IPS-20b (cell line): ENCODE measurements at regions not wholly inside any gene's neighbourhood (a gene's known extent, or its start where the extent isn't known, plus 50 kb on each side); places are given as distances from the start of the nearest gene placed in this dataset.

Experiments used
- H3K27ac ChIP-seq: one replicate; pipeline ENCODE4 v1.5.1; 2013; ENCODE audit warnings: low read length
- H3K27me3 ChIP-seq: 2 replicates; pipeline ENCODE4 v1.6.1; 2013; ENCODE audit warnings: mild to moderate bottlenecking, low read length, inconsistent platforms; ENCODE audit not compliant: insufficient read depth
- H3K36me3 ChIP-seq: 2 replicates; pipeline ENCODE4 v1.6.1; 2013; ENCODE audit warnings: low read depth, mild to moderate bottlenecking, inconsistent platforms, low read length, moderate library complexity; ENCODE audit not compliant: insufficient read depth
- H3K4me1 ChIP-seq: 2 replicates; pipeline ENCODE4 v1.6.1; 2013; ENCODE audit warnings: mild to moderate bottlenecking, control low read depth, inconsistent platforms, low read length, moderate library complexity; ENCODE audit not compliant: insufficient read depth
- H3K4me3 ChIP-seq: 2 replicates; pipeline ENCODE4 v1.5.1; 2013; ENCODE audit warnings: mild to moderate bottlenecking, low read length, inconsistent platforms
- H3K9ac ChIP-seq: 2 replicates; pipeline ENCODE4 v1.6.1; 2013; ENCODE audit warnings: low read depth, mild to moderate bottlenecking, inconsistent platforms, low read length, moderate library complexity
- H3K9me3 ChIP-seq: 2 replicates; pipeline ENCODE4 v1.6.1; 2013; ENCODE audit warnings: mild to moderate bottlenecking, low read depth, low read length, inconsistent platforms; ENCODE audit not compliant: insufficient read depth

- Histone ChIP-seq H3K27me3 (no peaks in the 10 kb centered on the region), H3K27ac (peak overlapping the region; percentile 84), H3K4me1 (peaks cover 27% of the 10 kb centered on the region; the same call in 1 of the 2 replicates), H3K9ac (peak overlapping the region; percentile 77; the same call in 1 of the 2 replicates), H3K4me3 (no peak overlapping the region), H3K36me3 (no peaks in the 10 kb centered on the region), H3K9me3 (no peaks in the 10 kb centered on the region)
These were observed 159.3 kb upstream of the CENPW start for GRCh38 chr6:126180585-126180984.

DNA sequence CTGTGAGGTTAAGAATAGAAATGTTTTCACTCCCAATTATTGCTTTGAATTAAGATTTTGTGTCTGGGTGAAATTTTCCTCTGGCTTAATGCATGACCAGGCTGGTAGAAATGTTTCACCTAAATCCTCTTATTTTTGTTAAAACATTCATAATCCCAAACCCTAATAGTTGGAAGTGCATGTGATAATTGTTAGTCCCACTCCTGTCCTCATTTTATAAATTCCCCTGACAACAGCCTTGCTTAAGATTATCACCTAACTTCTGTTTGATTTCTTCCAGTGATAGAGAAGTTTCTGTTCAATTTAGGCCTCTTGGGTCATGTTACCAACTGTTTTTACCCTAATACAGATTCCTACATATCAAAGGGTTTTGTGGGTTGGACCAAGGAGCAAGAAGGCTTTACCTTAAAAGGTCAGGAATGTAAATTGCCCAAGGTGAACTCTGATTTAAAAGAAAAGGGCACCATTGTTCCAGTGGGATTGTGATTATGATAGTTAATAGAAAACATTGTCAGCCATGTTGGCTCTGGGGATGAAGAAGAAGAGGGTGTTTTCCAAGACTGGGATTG is 158.7 kb upstream of the CENPW start:
- Histone ChIP-seq H3K27ac (peak overlapping the region; percentile 84), H3K4me3 (peak overlapping the region; percentile 58), H3K9me3 (no peaks in the 10 kb centered on the region), H3K36me3 (no peaks in the 10 kb centered on the region), H3K27me3 (no peaks in the 10 kb centered on the region), H3K9ac (peak overlapping the region; percentile 77; the same call in 1 of the 2 replicates), H3K4me1 (peaks cover 27% of the 10 kb centered on the region; the same call in 1 of the 2 replicates)

GRCh38 chr6:126181890-126182289 is 158.0 kb upstream of the CENPW start:
- H3K4me3 ChIP-seq, result no peak overlapping the region
- H3K4me1 ChIP-seq, result peaks cover 27% of the 10 kb centered on the region; the same call in 1 of the 2 replicates
- H3K9me3 ChIP-seq, result no peaks in the 10 kb centered on the region
- H3K27me3 ChIP-seq, result no peaks in the 10 kb centered on the region
- H3K36me3 ChIP-seq, result no peaks in the 10 kb centered on the region
- H3K27ac ChIP-seq, result no peak overlapping the region
- no peak overlapping the region; the same call in 1 of the 2 replicates for H3K9ac ChIP-seq

DNA sequence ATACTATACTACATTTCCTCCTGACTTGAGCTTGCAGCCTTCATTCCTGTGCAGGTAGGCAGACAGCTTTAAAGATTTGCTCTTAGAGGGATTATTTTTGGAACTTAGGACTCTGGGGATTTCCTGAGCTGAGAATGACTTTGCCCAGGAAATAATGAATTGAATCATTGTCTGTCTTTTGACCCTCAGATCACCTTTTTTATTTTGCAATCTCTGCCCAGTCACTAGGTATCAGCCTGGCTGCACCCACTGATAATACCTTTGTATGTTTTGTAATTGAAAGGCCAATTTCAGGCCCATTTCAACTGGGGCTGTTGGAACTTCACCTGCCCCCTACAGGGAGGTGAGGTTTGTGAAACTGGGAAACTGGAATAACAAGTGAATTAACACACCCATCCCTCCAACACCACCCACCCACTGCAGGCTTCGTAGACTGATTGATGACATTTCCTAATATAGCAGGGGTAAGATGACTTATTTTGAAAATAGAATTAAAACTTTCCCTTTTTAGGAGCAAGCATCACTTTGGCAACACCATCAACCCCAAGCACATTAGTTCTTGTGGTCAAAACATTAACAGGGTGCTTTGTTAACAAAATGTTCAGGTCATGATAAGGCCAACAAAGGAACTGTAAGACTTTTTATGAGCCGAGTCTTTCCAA is 157.1 kb upstream of the CENPW start:
- Histone ChIP-seq H3K27me3 (no peaks in the 10 kb centered on the region), H3K36me3 (no peaks in the 10 kb centered on the region), H3K9me3 (no peaks in the 10 kb centered on the region), H3K4me1 (peaks cover 27% of the 10 kb centered on the region; the same call in 1 of the 2 replicates), H3K4me3 (no peak overlapping the region), H3K9ac (peak overlapping the region; percentile 17; the same call in 1 of the 2 replicates), H3K27ac (peak overlapping the region; percentile 42)

- no peaks in the 10 kb centered on the region for H3K27me3 ChIP-seq
- peaks cover 23% of the 10 kb centered on the region; the same call in 1 of the 2 replicates for H3K4me1 ChIP-seq
- no peak overlapping the region for H3K27ac ChIP-seq
- H3K36me3 ChIP-seq, result no peaks in the 10 kb centered on the region
- no peak overlapping the region for H3K9ac ChIP-seq
- no peaks in the 10 kb centered on the region for H3K9me3 ChIP-seq
- H3K4me3 ChIP-seq, result no peak overlapping the region
These were observed 154.1 kb upstream of the CENPW start for GRCh38 chr6:126185774-126186173.

DNA sequence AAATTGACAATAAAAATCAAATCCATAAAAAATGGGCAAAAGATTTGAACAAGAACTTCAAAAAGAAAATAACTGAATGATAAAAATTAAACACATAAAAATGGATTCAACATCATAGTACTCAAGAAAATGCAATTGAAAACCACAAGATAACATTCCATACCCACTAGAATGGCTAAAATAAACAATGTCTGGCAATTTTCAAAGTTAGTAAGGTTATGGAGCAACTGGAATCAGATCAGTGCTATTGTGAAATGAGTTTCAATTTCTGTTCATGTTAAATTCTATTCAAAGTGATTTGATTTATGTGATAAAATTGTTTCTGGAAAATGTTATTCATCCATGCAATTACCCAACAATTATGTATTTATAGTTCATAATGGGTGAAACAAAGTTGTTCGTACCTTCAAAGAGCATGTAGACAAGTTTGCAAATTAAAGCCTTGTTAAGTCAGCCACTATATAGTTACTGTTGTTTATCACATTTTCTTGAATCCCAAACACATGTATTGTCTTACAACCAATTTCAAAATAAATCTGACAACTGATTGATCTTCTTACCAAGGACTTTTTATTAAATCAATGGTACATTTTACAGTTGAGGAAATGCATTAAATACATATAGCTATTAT is 151.5 kb upstream of the CENPW start:
- no peaks in the 10 kb centered on the region for H3K36me3 ChIP-seq
- no peaks in the 10 kb centered on the region for H3K27me3 ChIP-seq
- H3K9ac ChIP-seq, result no peak overlapping the region
- no peaks in the 10 kb centered on the region for H3K4me1 ChIP-seq
- no peaks in the 10 kb centered on the region for H3K9me3 ChIP-seq
- H3K27ac ChIP-seq, result no peak overlapping the region
- no peak overlapping the region for H3K4me3 ChIP-seq

- no peaks in the 10 kb centered on the region for H3K36me3 ChIP-seq
- no peak overlapping the region for H3K4me3 ChIP-seq
- no peaks in the 10 kb centered on the region for H3K4me1 ChIP-seq
- no peaks in the 10 kb centered on the region for H3K9me3 ChIP-seq
- no peaks in the 10 kb centered on the region for H3K27me3 ChIP-seq
- H3K9ac ChIP-seq, result no peak overlapping the region
- no peak overlapping the region for H3K27ac ChIP-seq
These were observed 144.2 kb upstream of the CENPW start for GRCh38 chr6:126195625-126196236.

- H3K9ac ChIP-seq, result no peak overlapping the region
- H3K9me3 ChIP-seq, result no peaks in the 10 kb centered on the region
- H3K4me1 ChIP-seq, result no peaks in the 10 kb centered on the region
- no peak overlapping the region for H3K27ac ChIP-seq
- H3K27me3 ChIP-seq, result no peaks in the 10 kb centered on the region
- no peaks in the 10 kb centered on the region for H3K36me3 ChIP-seq
- no peak overlapping the region for H3K4me3 ChIP-seq
These were observed 141.3 kb upstream of the CENPW start for GRCh38 chr6:126198631-126199030.

GRCh38 chr6:126199466-126199865 is 140.4 kb upstream of the CENPW start:
- Histone ChIP-seq H3K9me3 (no peaks in the 10 kb centered on the region), H3K4me1 (no peaks in the 10 kb centered on the region), H3K9ac (no peak overlapping the region), H3K4me3 (no peak overlapping the region), H3K27ac (no peak overlapping the region), H3K36me3 (no peaks in the 10 kb centered on the region), H3K27me3 (no peaks in the 10 kb centered on the region)

- no peak overlapping the region for H3K4me3 ChIP-seq
- H3K9ac ChIP-seq, result no peak overlapping the region
- H3K27ac ChIP-seq, result no peak overlapping the region
- H3K36me3 ChIP-seq, result no peaks in the 10 kb centered on the region
- H3K4me1 ChIP-seq, result no peaks in the 10 kb centered on the region
- no peaks in the 10 kb centered on the region for H3K9me3 ChIP-seq
- H3K27me3 ChIP-seq, result no peaks in the 10 kb centered on the region
These were observed 137.2 kb upstream of the CENPW start for GRCh38 chr6:126202707-126203106.

GRCh38 chr6:126204126-126204525 is 135.8 kb upstream of the CENPW start:
- H3K27me3 ChIP-seq, result no peaks in the 10 kb centered on the region
- no peaks in the 10 kb centered on the region for H3K4me1 ChIP-seq
- no peaks in the 10 kb centered on the region for H3K9me3 ChIP-seq
- H3K27ac ChIP-seq, result no peak overlapping the region
- no peak overlapping the region for H3K4me3 ChIP-seq
- no peak overlapping the region for H3K9ac ChIP-seq
- no peaks in the 10 kb centered on the region for H3K36me3 ChIP-seq
